ENCODE measurements at regions not wholly inside any gene's neighbourhood (a gene's known extent, or its start where the extent isn't known, plus 50 kb on each side); places are given as distances from the start of the nearest gene placed in this dataset.

GRCh38 chr18:34031810-34032209 lies 192.9 kb downstream of the NOL4 start:
- no peak overlapping the region for H2AFZ ChIP-seq (ENCODE audit: low read length)
- no peak overlapping the region for H3K27ac ChIP-seq (ENCODE audit: low read length)
- no peak overlapping the region for H3K4me2 ChIP-seq (ENCODE audit: low read depth, low read length)
- H4K20me1 ChIP-seq (ENCODE audit: insufficient read depth, low read length): no peaks in the 10 kb centered on the region
- no peaks in the 10 kb centered on the region for H3K36me3 ChIP-seq (replicated peaks; ENCODE audit: insufficient read depth, low read length)
- H3K9me2 ChIP-seq (replicated peaks; ENCODE audit: insufficient read depth, low read length): no peaks in the 10 kb centered on the region
- no peak overlapping the region for H3K9ac ChIP-seq (ENCODE audit: low read length)
- H3K79me2 ChIP-seq (ENCODE audit: low read length): no peaks in the 10 kb centered on the region
- no peak overlapping the region for H3K4me3 ChIP-seq (ENCODE audit: low read length)
- H3F3A ChIP-seq (ENCODE audit: insufficient read depth, low read length): no peaks in the 10 kb centered on the region
- H3K9me3 ChIP-seq (replicated peaks; ENCODE audit: insufficient read depth, low read length): no peaks in the 10 kb centered on the region
- no peaks in the 10 kb centered on the region for H3K4me1 ChIP-seq (ENCODE audit: low read length)
- no peak for DNase-seq
- H3K27me3 ChIP-seq (replicated peaks; ENCODE audit: insufficient read depth, low read length): no peaks in the 10 kb centered on the region
- no peak for TF ChIP-seq EZH2 (optimal IDR thresholded peaks at IDR 0.05; ENCODE audit: low read depth, low read length)
- TF ChIP-seq CTCF (IDR thresholded peaks at IDR 0.05; ENCODE audit: low read length): no peak
- no peak for TF ChIP-seq EZH2phosphoT487 (IDR thresholded peaks at IDR 0.05; ENCODE audit: low read length)

GRCh38 chr18:34028324-34028723 lies 196.4 kb downstream of the NOL4 start:
- Histone ChIP-seq H3K4me3 (ENCODE audit: low read length) (no peak overlapping the region), H3F3A (ENCODE audit: insufficient read depth, low read length) (no peaks in the 10 kb centered on the region), H3K79me2 (ENCODE audit: low read length) (no peaks in the 10 kb centered on the region), H3K27me3 (replicated peaks; ENCODE audit: insufficient read depth, low read length) (no peaks in the 10 kb centered on the region), H3K27ac (ENCODE audit: low read length) (no peak overlapping the region), H3K9ac (ENCODE audit: low read length) (no peak overlapping the region), H3K4me2 (ENCODE audit: low read depth, low read length) (no peak overlapping the region), H3K9me3 (replicated peaks; ENCODE audit: insufficient read depth, low read length) (no peaks in the 10 kb centered on the region), H3K4me1 (ENCODE audit: low read length) (no peaks in the 10 kb centered on the region), H4K20me1 (ENCODE audit: insufficient read depth, low read length) (no peaks in the 10 kb centered on the region), H3K36me3 (replicated peaks; ENCODE audit: insufficient read depth, low read length) (no peaks in the 10 kb centered on the region), H2AFZ (ENCODE audit: low read length) (no peak overlapping the region), H3K9me2 (replicated peaks; ENCODE audit: insufficient read depth, low read length) (no peaks in the 10 kb centered on the region)
- DNase-seq: no peak
- no peak for TF ChIP-seq EZH2phosphoT487 (IDR thresholded peaks at IDR 0.05; ENCODE audit: low read length)
- no peak for TF ChIP-seq CTCF (IDR thresholded peaks at IDR 0.05; ENCODE audit: low read length)
- TF ChIP-seq EZH2 (optimal IDR thresholded peaks at IDR 0.05; ENCODE audit: low read depth, low read length): no peak

- Histone ChIP-seq H3K27me3 (replicated peaks; ENCODE audit: insufficient read depth, low read length) (no peaks in the 10 kb centered on the region), H3K27ac (ENCODE audit: low read length) (no peak overlapping the region), H3K4me2 (ENCODE audit: low read depth, low read length) (no peak overlapping the region), H3K79me2 (ENCODE audit: low read length) (no peaks in the 10 kb centered on the region), H3K4me3 (ENCODE audit: low read length) (no peak overlapping the region), H2AFZ (ENCODE audit: low read length) (no peak overlapping the region), H3K9ac (ENCODE audit: low read length) (no peak overlapping the region), H3K9me3 (replicated peaks; ENCODE audit: insufficient read depth, low read length) (no peaks in the 10 kb centered on the region), H3K4me1 (ENCODE audit: low read length) (no peaks in the 10 kb centered on the region), H3K9me2 (replicated peaks; ENCODE audit: insufficient read depth, low read length) (no peaks in the 10 kb centered on the region), H3K36me3 (replicated peaks; ENCODE audit: insufficient read depth, low read length) (no peaks in the 10 kb centered on the region), H4K20me1 (ENCODE audit: insufficient read depth, low read length) (no peaks in the 10 kb centered on the region), H3F3A (ENCODE audit: insufficient read depth, low read length) (no peaks in the 10 kb centered on the region)
- DNase-seq: no peak
- no peak for TF ChIP-seq CTCF (IDR thresholded peaks at IDR 0.05; ENCODE audit: low read length)
- TF ChIP-seq EZH2phosphoT487 (IDR thresholded peaks at IDR 0.05; ENCODE audit: low read length): no peak
- TF ChIP-seq EZH2 (optimal IDR thresholded peaks at IDR 0.05; ENCODE audit: low read depth, low read length): no peak
Measured at GRCh38 chr18:34025191-34025801, 199.4 kb downstream of the NOL4 start.
